Dermis microvascular lymphatic vessel endothelial cell (primary cell): ENCODE measurements at regions not wholly inside any gene's neighbourhood (a gene's known extent, or its start where the extent isn't known, plus 50 kb on each side); places are given as distances from the start of the nearest gene placed in this dataset.
A peak's percentile ranks its signal among the peaks of the same experiment; 100 is the strongest.

Source experiments
- DNase-seq, 2 donors: peaks; one replicate each; pipeline versions ENCODE4 v3.0.0 to v3.0.0-alpha.2; 2010; ENCODE audit warnings: low read depth in 2 of 2

GRCh38 chrX:80098038-80098437 is 83.5 kb downstream of the TBX22 start:
- DNase-seq, result no peak

DNA sequence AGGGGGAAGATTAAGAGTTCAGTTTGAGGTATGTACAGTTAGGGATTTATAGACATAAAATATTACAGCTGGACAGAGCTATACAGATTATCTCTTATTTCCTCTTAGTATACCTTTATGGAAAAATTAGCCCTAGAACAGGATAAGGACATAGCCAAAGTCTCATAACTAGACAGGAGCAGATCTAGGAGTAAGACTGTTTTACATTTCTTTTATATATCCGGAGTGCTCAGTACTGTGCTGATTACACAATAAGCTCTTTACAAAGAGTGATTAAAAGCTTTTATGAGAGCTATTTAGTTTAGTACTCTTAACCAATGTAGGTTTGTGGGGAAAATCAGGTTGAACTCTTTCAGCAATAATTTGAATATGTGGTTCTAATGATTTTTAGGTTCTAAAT is 105.8 kb downstream of the TBX22 start:
- DNase-seq, result no peak

DNA sequence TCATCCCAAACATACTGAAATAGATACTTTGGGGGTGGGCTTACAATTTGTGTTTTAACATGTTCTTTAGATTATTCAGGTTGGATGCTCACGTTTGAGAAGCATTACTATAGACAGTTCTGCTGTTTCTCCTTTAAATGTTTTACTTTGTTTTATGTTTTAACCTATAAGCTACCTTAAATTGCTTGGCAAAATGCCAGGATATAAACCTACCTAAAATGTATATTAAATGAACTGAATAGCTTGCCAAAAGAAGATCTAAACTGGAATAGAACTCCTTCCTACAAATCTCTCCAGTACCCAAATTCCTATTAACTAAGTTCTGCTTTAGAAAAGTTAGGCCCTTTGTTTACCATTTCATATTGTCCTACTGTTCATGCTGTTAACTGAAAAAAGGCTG is 124.4 kb downstream of the TBX22 start:
- DNase-seq, result no peak

- DNase-seq, result no peak
Observed at GRCh38 chrX:80139564-80139963, 125.0 kb downstream of the TBX22 start.

DNA sequence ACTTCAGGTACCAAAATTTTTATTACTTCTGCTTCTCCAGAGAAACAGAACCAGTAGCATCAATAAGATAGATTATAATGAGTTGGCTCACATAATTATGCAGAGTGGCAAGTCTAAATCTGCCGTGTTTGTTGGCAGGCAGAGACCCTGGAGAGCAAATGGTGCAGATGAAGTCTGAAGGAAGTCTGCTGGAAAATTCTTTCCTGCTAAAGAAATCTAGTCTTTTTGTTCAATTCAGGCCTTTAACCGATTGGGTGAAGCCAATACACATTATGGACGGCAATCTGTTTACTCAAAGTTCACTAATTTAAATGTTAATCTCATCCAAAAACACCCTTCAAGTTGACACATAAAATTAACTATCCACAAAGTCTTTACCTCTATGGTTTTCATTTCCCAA is 156.0 kb downstream of the TBX22 start:
- no peak for DNase-seq

DNA sequence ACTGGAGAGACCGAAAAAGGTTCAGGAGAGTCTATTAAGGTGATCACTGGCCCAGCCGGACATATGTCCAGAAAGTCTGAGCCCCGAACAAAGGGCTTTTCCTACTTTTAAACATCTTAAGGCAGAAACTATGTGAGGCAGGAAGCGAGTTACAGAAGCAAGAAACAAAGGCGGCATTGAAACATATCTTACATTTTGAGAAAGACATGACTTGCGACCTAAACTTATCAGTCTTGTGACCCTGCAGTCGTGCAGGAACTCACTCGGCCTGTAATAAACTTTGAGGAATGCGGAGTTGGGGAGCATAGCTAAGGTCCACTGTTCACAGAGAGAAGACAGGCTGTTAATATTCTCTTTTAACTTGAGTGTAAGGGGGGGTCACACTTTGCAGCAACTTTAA is 158.7 kb downstream of the TBX22 start:
- DNase-seq, result no peak

DNA sequence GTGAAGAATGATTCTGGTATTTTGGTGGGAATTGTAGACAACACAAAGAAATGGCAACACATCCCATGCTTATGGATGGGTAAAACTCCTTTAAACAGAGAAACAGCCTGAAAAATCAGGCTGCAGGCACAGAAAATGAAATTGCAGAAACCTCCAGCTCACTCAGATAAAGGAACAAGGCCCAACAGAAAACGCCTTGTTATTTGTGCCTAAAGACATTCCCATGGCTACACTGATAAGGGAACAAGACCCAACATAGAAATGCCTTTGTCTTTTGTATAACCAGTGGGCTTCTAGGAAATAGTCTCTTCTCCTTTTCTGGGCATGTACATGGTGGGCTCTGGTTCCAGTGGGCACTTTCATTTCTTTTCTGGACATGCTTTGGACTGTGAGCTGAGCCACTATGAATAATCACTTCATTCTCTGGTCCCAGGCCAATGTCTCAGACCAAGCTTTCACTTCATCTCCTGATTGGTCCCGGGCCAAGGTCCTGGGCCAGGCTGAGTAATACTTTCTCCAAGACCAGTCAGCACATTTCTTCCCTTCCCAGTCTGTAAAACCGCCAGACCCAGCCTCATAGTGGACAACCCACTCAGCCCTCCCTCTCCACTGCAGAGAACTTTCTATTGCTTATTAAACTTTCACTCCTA is 160.5 kb downstream of the TBX22 start:
- DNase-seq, result no peak

- DNase-seq, result no peak
Observed at GRCh38 chrX:80181079-80181478, 166.5 kb downstream of the TBX22 start.

DNA sequence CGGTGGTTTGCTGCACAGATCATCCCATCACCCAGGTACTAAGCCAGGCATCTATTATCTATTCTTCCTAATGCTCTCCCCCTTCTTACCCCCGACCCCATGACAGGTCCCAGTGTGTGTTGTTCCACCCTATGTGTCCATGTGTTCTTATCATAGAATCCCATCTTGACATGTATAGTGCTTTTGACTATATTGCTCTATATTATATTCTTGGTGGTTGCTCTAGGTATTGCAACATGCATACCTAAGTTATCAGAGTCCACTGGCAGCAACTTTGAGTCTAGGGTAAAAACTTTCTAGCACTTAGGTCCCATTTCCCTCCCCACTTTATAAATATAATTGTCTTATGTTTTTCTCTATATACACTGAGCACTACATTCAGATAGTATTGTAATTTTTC is 170.3 kb downstream of the TBX22 start:
- no peak for DNase-seq

DNA sequence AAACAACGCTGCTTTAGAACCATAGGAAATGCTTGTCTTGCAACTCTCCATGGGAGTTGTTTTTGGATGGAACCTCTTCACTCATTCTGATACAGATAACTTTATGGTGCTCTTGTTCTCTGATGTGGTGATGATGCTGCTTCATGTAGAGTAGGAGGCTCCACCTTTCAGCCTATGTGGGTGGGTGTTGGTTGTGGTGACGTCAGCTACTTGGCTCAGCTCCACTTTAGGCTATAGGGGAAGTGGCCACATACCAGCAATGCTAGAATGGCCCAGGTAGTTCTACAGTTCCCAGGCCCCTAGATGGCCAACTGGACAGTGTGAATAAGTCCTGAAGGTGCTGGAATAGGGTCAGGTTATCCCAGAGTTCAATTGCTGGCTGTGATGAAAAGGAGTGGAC is 192.1 kb downstream of the TBX22 start:
- DNase-seq, result no peak

GRCh38 chrX:80207327-80207726 is 192.8 kb downstream of the TBX22 start:
- no peak for DNase-seq

GRCh38 chrX:80216086-80216485 is 201.5 kb downstream of the TBX22 start:
- no peak for DNase-seq

- no peak for DNase-seq
Observed at GRCh38 chrX:80223982-80224579, 196.2 kb upstream of the TENT5D start.

DNA sequence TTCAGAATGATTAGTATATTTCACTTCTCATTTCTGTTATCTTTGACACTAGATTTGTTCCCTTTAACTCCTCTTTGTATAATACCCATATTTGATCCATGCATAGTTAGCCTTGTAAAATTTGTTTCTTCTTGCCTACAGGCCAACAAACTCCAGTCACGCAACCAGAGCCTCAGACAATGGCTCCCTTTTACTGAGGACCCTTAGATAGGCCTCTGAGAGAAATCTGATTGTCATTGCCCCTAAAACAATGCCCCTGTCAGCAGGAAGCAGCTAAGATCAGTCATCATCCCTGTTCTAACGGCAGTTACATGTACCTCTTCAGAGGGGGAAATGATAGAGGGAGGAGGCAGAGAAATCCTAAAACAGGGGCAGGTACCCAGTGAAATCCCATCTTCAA is 190.6 kb upstream of the TENT5D start:
- DNase-seq, result no peak

GRCh38 chrX:80237072-80237471 is 183.2 kb upstream of the TENT5D start:
- DNase-seq, result no peak

DNA sequence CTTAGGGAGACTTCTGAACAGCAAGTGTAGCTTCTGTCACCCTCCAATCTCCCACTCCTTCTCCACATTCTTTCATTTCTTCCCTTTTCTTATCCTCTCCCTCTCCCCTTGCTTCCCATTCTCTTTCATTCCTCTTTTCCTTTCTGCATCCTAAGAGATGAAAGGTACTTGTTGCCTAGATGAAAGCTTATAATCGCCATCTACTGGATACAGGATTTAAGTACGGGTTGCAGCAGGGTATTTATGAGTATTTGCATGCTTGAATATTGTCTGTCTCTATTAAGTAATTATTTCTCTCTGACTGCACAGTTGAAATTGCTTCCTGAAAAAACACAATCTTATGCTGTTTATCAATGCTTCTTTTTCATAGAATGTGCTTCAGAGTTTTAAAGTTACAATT is 174.0 kb upstream of the TENT5D start:
- no peak for DNase-seq

DNA sequence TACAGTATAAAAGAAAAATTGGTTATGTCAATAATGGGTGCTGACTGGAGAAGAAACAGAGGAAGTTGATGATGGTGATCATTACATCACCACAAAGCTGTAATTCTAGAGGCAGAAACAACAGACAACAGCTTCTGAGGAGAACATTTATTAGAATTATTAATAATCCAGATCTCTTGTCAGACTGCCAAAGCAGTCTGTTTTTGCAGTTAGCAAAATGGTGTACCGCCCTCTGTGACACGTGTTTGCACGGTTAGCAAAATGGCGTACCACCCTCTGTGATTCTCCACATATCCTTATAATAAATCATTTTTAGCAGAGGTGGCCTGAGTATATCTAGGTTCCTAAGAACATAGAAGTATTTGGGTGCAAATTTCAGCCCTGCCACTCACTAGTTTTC is 154.0 kb upstream of the TENT5D start:
- no peak for DNase-seq

DNA sequence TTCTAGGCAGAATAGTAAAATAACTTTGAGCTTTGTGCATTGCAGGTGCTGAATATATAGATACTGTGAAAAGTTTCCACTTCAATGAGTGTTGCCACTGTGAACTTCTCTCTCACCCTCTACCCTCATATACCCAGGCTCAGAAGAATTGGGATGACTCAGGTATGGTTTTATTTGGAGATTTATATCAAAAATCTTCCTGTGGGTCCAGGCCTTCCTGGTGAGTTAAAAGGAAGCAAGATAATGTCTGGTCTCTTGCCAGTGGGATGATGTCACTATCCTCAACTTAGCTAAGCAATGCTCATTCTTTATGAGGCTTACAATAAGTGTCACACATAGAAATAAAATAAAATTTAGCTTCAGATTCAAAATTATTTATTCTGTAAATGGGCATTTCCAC is 153.3 kb upstream of the TENT5D start:
- no peak for DNase-seq

DNA sequence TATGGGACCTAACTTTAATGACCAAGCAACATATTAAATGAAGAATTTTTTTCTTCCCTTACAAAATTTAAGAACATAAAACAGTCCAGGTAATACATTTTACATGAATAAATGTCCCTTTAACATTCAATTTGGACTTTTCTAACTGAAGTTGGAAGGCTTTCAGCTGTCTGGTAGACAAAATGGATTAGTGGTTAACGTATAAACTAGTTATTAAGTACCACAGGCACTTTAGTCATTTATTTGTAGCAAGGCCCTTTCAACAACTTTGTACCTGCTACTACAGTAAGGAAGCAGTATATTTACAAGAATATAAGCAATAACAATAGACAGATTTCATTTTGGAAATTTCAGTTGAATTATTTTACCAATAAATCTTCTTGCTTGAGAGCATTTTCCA is 152.5 kb upstream of the TENT5D start:
- no peak for DNase-seq

DNA sequence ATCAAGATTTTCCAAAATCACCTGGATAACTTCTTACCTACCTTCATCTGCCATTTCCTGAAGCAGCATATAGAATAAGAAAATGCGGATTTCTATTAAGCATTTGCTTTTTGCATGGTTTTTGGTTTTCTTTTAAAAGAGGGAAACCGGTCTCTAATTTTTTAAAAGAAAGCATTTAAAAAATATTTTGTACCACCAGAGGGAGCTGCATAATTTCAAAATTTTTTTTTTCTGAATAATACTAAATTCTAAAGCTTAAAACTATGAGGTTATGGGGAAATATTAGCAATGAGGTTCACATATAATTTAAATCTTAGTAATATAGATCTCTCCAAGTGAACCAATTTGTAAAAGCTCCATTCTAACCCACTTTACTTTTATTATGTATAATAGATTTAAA is 137.7 kb upstream of the TENT5D start:
- no peak for DNase-seq

DNA sequence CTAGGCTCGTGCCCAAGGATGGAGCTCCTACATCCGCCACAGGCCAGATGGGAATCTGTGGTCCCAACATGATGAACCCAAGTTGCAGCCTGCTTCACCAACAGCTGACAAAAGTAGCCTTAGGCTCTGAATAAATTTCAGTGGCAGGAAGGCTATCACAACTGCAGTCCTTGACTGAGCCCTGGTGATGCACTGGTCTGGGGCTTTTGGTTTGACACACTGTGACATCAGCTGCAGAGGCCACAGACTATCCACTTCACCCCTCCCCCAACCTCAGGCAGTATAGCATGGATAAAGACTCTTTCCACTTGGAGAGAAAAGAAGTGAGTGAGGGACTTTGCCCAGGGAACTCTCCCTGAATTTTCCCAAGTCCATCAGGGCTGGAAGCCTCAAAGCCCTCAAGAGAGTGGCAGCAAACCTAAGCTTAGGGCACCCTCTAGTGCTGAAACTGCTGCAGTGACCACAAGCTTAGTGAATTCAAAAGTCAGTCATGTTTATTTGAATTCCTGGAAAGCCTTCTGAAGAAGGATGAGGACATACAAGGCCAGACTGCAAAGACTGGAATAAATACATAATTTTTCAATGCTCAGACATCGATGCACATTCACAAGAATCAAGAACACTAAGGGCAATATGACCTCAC is 135.0 kb upstream of the TENT5D start:
- peak in 1 of 2 donors; percentile 0 for DNase-seq

DNA sequence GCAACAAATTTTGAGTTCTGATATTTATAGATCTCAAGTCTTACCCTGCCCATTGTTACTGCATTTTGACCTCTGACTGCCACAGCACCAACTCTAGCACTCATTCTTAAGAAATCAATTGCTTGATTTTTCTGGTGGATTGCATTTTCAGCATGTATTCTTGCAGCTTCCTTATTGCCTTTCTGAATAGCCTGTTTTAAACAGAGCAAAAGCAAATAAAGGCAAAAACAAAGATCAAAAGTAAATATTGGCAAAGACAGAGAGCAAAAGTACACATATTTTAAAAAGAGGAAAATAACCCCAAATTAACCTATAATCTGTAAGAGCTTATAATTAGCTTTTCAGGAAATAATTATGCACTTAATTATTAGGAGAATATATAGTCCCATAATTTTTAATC is 129.4 kb upstream of the TENT5D start:
- no peak for DNase-seq

GRCh38 chrX:80293354-80293753 is 126.9 kb upstream of the TENT5D start:
- DNase-seq, result no peak
